Spleen (tissue), 11 donors: ENCODE measurements at regions not wholly inside any gene's neighbourhood (a gene's known extent, or its start where the extent isn't known, plus 50 kb on each side); places are given as distances from the start of the nearest gene placed in this dataset.
"Not testable (repeated sequence)": the region's sequence is repeated elsewhere in the genome, so short reads cannot be mapped to it uniquely, and the experiment has no call there.

Source experiments
- DNase-seq: peaks from one replicate; pipeline ENCODE4 v3.0.0-alpha.2; 2020
- H3K27ac ChIP-seq, 8 donors: fragments of 200-600 bp; sonication (generic) in 7 of 8; 1 replicate in 4 of 8; 2 replicates in 4 of 8; pipeline versions ENCODE4 v1.5.0 to v1.8.0; 2016 to 2021; ENCODE audit warnings: inconsistent platforms in 4 of 8, mild to moderate bottlenecking in 4 of 8, moderate library complexity in 1 of 8
- H3K27me3 ChIP-seq, 7 donors: fragments of 200-600 bp; sonication (generic) in 6 of 7; replicated peaks in 1 of 7; 1 replicate in 4 of 7; 2 replicates in 3 of 7; pipeline versions ENCODE4 v1.5.0 to v1.8.0; 2016 to 2021; ENCODE audit warnings: inconsistent platforms in 3 of 7, mild to moderate bottlenecking in 1 of 7
- H3K36me3 ChIP-seq, 6 donors: fragments of 200-600 bp; sonication (generic) in 5 of 6; 1 replicate in 4 of 6; 2 replicates in 2 of 6; pipeline versions ENCODE4 v1.5.0 to v1.8.0; 2016 to 2021; ENCODE audit warnings: inconsistent platforms in 2 of 6
- H3K4me1 ChIP-seq, 6 donors: fragments of 200-600 bp; sonication (generic) in 5 of 6; 1 replicate in 3 of 6; 2 replicates in 3 of 6; pipeline versions ENCODE4 v1.5.0 to v1.8.0; 2016 to 2021; ENCODE audit warnings: inconsistent platforms in 3 of 6
- H3K4me3 ChIP-seq, 8 donors: fragments of 200-600 bp; sonication (generic) in 7 of 8; 1 replicate in 4 of 8; 2 replicates in 4 of 8; pipeline versions ENCODE4 v1.5.0 to v1.8.0; 2016 to 2021; ENCODE audit warnings: inconsistent platforms in 4 of 8, mild to moderate bottlenecking in 4 of 8, moderate library complexity in 2 of 8
- H3K9me3 ChIP-seq, 8 donors: fragments of 200-600 bp; sonication (generic) in 7 of 8; 1 replicate in 4 of 8; 2 replicates in 4 of 8; pipeline versions ENCODE4 v1.5.0 to v1.8.0; 2016 to 2021; ENCODE audit warnings: inconsistent platforms in 4 of 8
- CTCF ChIP-seq, 11 experiments: fragments of 200-600 bp in 7 of 11; fragments of 450-650 bp in 4 of 11; sonication (generic) in 4 of 11; IDR thresholded peaks in 8 of 11; conservative IDR thresholded peaks in 3 of 11; 1 replicate in 7 of 11; 2 replicates in 4 of 11; pipeline versions ENCODE4 v1.4.0 to v1.8.0; 2016 to 2021; ENCODE audit warnings: antibody characterized with exemption in 11 of 11, inconsistent platforms in 4 of 11, mild to moderate bottlenecking in 1 of 11
- POLR2A ChIP-seq, 3 donors: fragments of 450-650 bp; IDR thresholded peaks; one replicate each; pipeline ENCODE4 v1.5.1; 2017; ENCODE audit warnings: antibody characterized with exemption in 3 of 3, mild to moderate bottlenecking in 1 of 3
- POLR2AphosphoS5 ChIP-seq, 3 donors: sonication (generic); formaldehyde crosslinking; IDR thresholded peaks; one replicate each; pipeline ENCODE4 v1.5.1; 2017; ENCODE audit warnings: antibody characterized with exemption in 3 of 3
- WGBS, 5 donors: extraction: QIAGEN DNeasy Blood & Tissue Kit in 3 of 5; methylation state at CpG; one replicate each; pipeline versions ENCODE4 v1.1.5 to v1.1.7; 2013 to 2018; 5-methylcytosine and 5-hydroxymethylcytosine counted together
- intact Hi-C: fragments of 100-400 bp; cut with DNase I; formaldehyde crosslinking; loops from one replicate; pipeline ENCODE4 v1.15.0; 2023; ENCODE audit warnings: low total_unique reads
- donor health status: healthy with polysubstance abuse.
- donor health status: DM: no; HTN: no; CAD: no; lungs with moderate emphysema.
- donor health status: DM: no; HTN: no; CAD: no.
- donor health status: Bipolar disorder and iron deficiency.
- donor health status: healthy.
- donor health status: DM: no; HTN: no; CAD: no.
- donor health status: DM: yes; HTN: yes; CAD: no.

- Histone ChIP-seq H3K36me3 (no peaks in the 10 kb centered on the region), H3K4me1 (no peaks in the 10 kb centered on the region), H3K27me3 (no peaks in the 10 kb centered on the region), H3K27ac (no peak overlapping the region), H3K4me3 (no peak overlapping the region), H3K9me3 (peaks cover 0 to 7% (median 0%) of the 10 kb centered on the region in 8 donors)
- intact Hi-C loops: no loop called here
- no peak for TF ChIP-seq POLR2A (IDR thresholded peaks at IDR 0.05)
- TF ChIP-seq POLR2AphosphoS5 (IDR thresholded peaks at IDR 0.05): no peak
- 88 to 95% (median 94%) methylated on average over 4 of the region's 4 CpGs for WGBS, 5 donors
- no peak for DNase-seq
Measured at GRCh38 chr12:59396919-59397318, 198.9 kb upstream of the SLC16A7 start.

- intact Hi-C loops: no loop called here
- Histone ChIP-seq H3K9me3 (peaks cover 0 to 7% (median 0%) of the 10 kb centered on the region in 8 donors), H3K36me3 (no peaks in the 10 kb centered on the region), H3K27me3 (no peaks in the 10 kb centered on the region), H3K4me3 (no peak overlapping the region), H3K27ac (no peak overlapping the region), H3K4me1 (no peaks in the 10 kb centered on the region)
- DNase-seq: no peak
- TF ChIP-seq POLR2A (IDR thresholded peaks at IDR 0.05) (no peak), CTCF (IDR thresholded peaks at IDR 0.05 in 8 of 11, conservative IDR thresholded peaks at IDR 0.05 in 3 of 11) (no peak), POLR2AphosphoS5 (IDR thresholded peaks at IDR 0.05) (no peak)
Measured at GRCh38 chr12:59396519-59396918, 199.3 kb upstream of the SLC16A7 start.

DNA sequence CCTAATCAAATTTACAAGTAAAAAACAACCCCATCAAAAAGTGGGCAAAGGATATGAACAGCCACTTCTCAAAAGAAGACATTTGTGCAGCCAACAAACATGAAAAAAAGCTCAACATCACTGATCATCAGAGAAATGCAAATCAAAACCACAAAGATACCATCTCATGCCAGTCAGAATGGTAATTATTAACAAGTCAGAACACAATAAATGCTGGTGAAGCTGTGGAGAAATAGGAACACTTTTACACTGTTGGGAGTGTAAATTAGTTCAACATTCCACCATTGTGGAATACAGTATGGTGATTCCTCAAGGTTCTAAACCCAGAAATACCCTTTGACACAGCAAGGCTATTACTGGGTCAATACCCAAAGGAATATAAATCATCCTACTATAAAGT is 200.5 kb upstream of the SLC16A7 start:
- H3K9me3 ChIP-seq, H3K27me3 ChIP-seq, DNase-seq, intact Hi-C loops, H3K4me1 ChIP-seq, H3K27ac ChIP-seq, H3K4me3 ChIP-seq, H3K36me3 ChIP-seq: not testable (repeated sequence)

- WGBS, 5 donors: 84 to 91% (median 85%) methylated on average over 4 of the region's 4 CpGs
- DNase-seq: no peak
- no peak overlapping the region for H3K4me3 ChIP-seq
- H3K4me1 ChIP-seq: no peaks in the 10 kb centered on the region
- no peaks in the 10 kb centered on the region for H3K9me3 ChIP-seq
- intact Hi-C loops: no loop called here
- no peak overlapping the region for H3K27ac ChIP-seq
- no peaks in the 10 kb centered on the region for H3K36me3 ChIP-seq
- TF ChIP-seq POLR2A (IDR thresholded peaks at IDR 0.05): no peak
- TF ChIP-seq CTCF (IDR thresholded peaks at IDR 0.05 in 8 of 11, conservative IDR thresholded peaks at IDR 0.05 in 3 of 11): no peak
- TF ChIP-seq POLR2AphosphoS5 (IDR thresholded peaks at IDR 0.05): no peak
- peaks cover 0 to 6% (median 0%) of the 10 kb centered on the region in 7 donors for H3K27me3 ChIP-seq
Measured at GRCh38 chr12:59393506-59393905, 202.3 kb upstream of the SLC16A7 start.

- TF ChIP-seq CTCF (IDR thresholded peaks at IDR 0.05 in 8 of 11, conservative IDR thresholded peaks at IDR 0.05 in 3 of 11) (no peak), POLR2AphosphoS5 (IDR thresholded peaks at IDR 0.05) (no peak), POLR2A (IDR thresholded peaks at IDR 0.05) (no peak)
- Histone ChIP-seq H3K4me1 (no peaks in the 10 kb centered on the region), H3K9me3 (no peaks in the 10 kb centered on the region), H3K27ac (no peak overlapping the region), H3K36me3 (no peaks in the 10 kb centered on the region), H3K27me3 (peaks cover 0 to 6% (median 0%) of the 10 kb centered on the region in 7 donors), H3K4me3 (no peak overlapping the region)
- intact Hi-C loops: no loop called here
- 86 to 93% (median 92%) methylated on average over 12 to 13 of the region's 13 CpGs for WGBS, 5 donors
- no peak for DNase-seq
Measured at GRCh38 chr12:59389968-59390576, 205.8 kb upstream of the SLC16A7 start.
